B cell (primary cell): ENCODE measurements at regions not wholly inside any gene's neighbourhood (a gene's known extent, or its start where the extent isn't known, plus 50 kb on each side); places are given as distances from the start of the nearest gene placed in this dataset.

Experiments
- EZH2 ChIP-seq: IDR thresholded peaks from 2 replicates; pipeline ENCODE4 v1.6.1; 2012; ENCODE audit warnings: borderline replicate concordance, low read depth, mild to moderate bottlenecking, moderate library complexity, low read length; ENCODE audit not compliant: insufficient read depth, poor library complexity, severe bottlenecking
- TF ChIP-seq, protein P1 (sequence below): fragments of 200-600 bp; IDR thresholded peaks from one replicate; pipeline ENCODE4 v1.8.0; 2022; ENCODE audit warnings: antibody characterized with exemption, mild to moderate bottlenecking

GRCh38 chr3:5673521-5673920 is 486.0 kb downstream of the EDEM1 start:
- TF ChIP-seq, protein P1, sequence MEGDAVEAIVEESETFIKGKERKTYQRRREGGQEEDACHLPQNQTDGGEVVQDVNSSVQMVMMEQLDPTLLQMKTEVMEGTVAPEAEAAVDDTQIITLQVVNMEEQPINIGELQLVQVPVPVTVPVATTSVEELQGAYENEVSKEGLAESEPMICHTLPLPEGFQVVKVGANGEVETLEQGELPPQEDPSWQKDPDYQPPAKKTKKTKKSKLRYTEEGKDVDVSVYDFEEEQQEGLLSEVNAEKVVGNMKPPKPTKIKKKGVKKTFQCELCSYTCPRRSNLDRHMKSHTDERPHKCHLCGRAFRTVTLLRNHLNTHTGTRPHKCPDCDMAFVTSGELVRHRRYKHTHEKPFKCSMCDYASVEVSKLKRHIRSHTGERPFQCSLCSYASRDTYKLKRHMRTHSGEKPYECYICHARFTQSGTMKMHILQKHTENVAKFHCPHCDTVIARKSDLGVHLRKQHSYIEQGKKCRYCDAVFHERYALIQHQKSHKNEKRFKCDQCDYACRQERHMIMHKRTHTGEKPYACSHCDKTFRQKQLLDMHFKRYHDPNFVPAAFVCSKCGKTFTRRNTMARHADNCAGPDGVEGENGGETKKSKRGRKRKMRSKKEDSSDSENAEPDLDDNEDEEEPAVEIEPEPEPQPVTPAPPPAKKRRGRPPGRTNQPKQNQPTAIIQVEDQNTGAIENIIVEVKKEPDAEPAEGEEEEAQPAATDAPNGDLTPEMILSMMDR = no peak
- TF ChIP-seq EZH2 = no peak
